GM19463 (cell line): ENCODE measurements at regions not wholly inside any gene's neighbourhood (a gene's known extent, or its start where the extent isn't known, plus 50 kb on each side); places are given as distances from the start of the nearest gene placed in this dataset.
"Not testable (repeated sequence)": the region's sequence is repeated elsewhere in the genome, so short reads cannot be mapped to it uniquely, and the experiment has no call there.

Source experiments
- ATAC-seq: cut with Tn5 transposase; IDR thresholded peaks from one replicate; pipeline ENCODE4 v1.9.1; 2021; ENCODE audit warnings: mild to moderate bottlenecking, moderate library complexity; ENCODE audit not compliant: unreplicated experiment

DNA sequence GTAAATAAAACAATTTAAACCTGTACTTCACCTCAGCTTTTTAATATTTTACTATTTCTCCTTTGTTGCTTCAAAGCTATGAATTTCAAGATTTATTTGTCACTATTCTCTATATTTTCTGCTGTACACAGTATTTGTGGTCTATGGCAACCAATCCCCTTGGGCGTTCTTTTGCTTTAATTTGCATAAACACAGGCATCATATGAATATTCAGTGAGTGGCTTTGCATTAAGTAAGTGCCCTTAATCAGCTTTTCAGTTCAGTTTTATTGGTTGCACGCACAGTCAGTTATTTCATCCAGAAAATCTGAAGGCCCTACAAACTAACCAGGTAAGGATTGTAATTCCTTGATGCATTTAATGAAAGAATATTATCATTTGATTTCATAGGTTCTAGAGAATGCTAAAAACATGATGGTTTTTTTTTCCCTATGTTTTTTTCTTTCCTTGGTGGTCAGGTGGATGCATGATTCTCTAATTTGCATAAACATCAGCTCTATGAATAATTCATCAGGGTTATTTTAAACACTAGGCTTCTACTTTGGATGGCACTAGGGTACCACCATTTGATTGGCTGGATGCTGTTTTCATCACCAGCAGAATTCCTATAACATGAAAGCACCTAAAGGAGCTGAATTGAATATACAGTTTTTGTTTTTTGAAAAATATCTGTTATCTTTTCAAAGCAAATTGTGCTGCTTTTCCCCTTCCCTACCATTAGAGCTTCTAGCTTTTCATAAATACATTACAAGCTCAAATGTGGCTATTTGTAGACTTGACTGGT, 249.2 kb upstream of the CCNH start:
- ATAC-seq, result no peak

DNA sequence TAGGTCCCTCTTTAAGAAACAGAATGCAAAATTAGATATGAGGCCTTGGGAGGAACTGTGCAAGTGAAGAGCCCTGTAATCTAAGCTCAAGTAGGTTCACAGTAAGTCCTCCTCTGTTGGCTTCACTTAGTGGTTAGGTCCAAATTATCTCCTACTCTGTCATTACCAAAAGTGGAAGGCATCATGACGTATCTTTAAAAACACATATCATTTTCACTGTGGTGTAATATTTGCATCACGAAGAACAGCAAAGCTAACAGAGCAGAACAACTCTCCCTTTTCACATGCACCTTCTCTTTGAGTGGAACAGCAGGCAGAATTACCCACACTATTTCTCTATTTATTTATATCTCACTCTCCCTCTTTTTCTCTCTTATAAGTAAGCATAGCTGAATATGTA, 240.5 kb upstream of the CCNH start:
- ATAC-seq, result no peak

- no peak for ATAC-seq
Observed at GRCh38 chr5:87650284-87650683, 237.6 kb upstream of the CCNH start.

DNA sequence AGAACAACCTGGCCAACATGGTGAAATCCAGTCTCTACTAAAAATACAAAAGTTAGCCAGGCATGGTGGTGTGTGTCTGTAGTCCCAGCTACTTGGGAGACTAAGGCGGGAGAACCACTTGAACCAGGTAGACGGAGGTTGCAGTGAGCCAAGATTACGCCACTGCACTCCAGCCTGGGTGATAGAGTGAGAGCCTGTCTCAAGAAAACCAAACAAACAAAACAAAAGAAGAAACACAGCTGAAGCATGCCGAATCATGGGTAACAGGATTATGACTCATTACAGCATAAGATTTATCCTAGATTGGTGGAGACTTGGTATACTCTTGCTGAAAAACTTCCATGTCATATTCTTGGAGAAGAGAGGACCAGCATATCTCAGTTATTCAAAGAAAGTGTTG, 236.7 kb upstream of the CCNH start:
- ATAC-seq, result no peak

DNA sequence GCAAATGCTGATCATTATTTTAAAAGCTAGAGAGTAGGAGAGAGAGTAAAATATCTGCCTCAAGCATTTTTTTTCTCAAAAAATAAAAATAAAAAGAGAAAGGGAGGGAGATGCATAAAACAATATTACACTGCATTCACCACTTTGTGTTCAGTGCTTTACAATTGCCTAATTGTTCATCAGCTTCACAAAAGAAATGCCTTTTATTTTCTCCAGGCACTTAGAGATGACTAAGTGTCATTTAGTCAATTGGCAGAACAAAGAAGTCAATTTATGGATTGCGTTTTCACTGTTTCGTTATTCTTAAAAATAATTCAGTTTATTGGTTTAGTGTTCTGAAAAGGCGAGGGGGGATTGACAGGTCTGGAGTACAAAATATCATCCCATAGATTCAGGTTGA, 232.5 kb upstream of the CCNH start:
- no peak for ATAC-seq

DNA sequence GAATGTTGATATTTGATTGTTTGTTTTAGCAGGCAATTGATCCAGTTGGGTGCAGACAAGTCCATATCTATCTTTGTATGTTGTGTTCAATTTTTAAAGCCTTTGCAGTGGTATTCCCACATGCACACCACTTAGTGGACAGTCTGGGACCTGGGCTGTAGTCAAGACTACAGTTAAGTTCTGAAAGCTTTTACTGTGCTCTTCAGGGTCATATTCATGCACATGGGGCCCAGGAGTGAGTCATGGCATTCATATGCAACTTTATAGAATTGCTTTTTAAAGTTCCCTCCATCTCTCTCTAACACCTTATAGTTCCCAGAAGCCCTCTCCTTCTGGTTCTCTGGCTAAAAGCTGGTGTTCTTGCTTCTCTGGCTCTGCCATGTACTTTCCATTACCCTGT, 228.2 kb upstream of the CCNH start:
- ATAC-seq, result no peak

DNA sequence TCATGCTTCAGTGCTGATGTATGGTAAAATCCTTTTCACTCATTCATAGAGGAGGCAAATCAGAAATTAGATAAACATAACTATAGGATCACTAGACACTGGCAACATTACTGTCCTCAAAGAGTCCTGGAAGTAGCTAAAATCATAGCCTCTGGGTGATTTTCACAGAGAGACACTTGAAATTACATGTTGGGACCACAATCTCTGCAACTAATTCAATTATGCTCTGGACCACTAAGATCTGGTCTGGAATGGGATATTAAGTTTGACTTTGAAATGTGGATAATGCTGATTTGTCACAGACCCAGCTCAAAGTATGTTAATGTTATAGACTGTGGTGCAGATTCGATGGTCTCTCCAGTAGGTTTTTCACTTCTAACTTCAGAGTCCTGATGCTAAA, 214.6 kb upstream of the CCNH start:
- no peak for ATAC-seq

- no peak for ATAC-seq
Observed at GRCh38 chr5:87608385-87608784, 195.7 kb upstream of the CCNH start.

- ATAC-seq, result no peak
Observed at GRCh38 chr5:87605663-87606062, 192.9 kb upstream of the CCNH start.

DNA sequence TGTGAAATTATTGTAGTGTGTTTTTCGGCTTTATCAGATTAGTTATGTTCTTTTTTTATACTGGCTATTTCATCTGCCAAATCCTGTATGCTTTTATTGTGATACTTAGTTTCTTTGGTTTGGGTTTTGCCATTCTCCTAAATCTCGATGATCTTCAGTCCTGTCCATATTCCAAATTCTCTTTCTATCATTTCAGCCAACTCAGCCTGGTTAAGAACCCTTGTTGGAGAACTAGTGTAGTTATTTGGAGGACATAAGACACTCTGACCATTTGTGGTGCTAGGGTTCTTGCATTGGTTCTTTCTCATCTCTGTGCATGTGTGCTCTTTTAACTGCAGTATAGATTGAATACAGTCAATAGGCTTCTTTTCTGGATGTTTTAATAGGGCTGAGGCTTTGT, 187.0 kb upstream of the CCNH start:
- ATAC-seq, result no peak

- ATAC-seq, result no peak
Observed at GRCh38 chr5:87598460-87598859, 185.7 kb upstream of the CCNH start.

DNA sequence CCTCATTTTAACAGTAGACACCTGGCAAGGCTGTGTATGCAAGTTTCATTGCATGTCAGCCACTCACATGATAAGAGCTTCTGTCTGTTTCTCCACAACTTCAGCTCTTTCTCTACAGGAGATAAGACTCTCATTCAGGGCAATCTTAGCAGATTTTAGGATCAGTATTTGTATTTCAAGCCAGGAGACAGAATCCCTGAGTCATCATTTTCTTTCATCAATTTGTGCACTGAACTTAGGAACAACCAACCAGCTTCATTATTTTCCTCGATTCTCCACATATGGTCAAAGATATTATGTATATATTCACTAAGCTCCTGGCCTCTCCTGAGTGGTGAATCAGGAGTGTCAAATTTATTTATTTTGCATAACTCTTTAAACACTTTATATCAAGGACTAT, 181.8 kb upstream of the CCNH start:
- no peak for ATAC-seq

DNA sequence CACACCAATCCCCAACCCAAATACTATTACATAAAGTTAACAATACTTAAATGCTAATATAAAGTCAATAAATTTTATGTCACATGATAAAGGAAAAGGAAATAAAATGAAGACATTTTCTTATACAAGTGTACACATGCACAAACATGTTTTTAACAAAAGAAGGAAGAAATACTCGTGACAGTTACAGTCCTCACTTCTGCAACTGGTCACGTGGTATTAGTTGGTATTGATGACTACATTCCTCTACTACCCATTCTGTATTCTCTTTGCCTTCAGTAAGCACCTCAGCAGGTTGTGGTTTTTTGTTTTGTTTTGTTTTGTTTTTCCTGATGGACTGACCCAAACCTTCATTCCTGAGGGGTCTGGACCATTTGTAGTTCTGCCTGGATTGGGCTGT, 176.9 kb upstream of the CCNH start:
- ATAC-seq, result no peak

DNA sequence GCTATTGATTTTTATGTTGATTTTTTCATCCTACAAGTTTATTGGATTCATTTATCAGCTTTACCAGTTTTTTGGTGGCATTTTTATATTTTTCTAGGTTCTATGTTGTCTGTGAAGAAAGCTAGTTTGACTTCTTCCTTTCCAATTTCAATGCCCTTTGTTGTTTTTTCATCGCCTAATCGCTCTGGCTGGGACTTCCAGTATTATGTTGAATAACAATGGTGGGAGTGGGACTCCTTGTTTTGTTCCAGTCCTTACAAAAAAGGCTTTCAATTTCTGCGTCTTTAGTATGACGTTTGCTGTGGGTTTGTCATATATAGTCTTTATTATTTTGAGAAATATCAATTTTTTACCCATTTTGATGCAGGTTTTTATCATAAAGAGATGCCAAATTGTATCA, 175.6 kb upstream of the CCNH start:
- no peak for ATAC-seq

- not testable (repeated sequence) for ATAC-seq
Observed at GRCh38 chr5:87583704-87584103, 171.0 kb upstream of the CCNH start.

DNA sequence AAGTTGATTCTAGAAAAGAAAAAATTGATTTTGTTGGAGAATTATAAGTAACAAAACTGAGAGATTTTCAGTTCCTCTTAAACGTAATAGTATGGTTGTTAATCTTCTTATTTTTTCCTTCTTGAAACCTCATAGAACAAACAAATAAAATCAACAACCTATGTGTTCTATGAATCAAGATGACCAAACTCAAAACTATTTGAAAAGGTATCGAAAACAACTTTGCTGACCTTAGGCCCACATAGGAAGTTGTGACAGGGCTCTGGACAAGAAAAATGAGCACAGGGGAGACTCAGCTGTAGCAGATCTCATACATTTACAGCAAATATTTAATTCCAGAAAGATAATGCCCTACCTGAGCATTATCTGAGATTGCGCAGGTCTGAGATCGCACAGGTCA, 169.4 kb upstream of the CCNH start:
- ATAC-seq, result no peak

DNA sequence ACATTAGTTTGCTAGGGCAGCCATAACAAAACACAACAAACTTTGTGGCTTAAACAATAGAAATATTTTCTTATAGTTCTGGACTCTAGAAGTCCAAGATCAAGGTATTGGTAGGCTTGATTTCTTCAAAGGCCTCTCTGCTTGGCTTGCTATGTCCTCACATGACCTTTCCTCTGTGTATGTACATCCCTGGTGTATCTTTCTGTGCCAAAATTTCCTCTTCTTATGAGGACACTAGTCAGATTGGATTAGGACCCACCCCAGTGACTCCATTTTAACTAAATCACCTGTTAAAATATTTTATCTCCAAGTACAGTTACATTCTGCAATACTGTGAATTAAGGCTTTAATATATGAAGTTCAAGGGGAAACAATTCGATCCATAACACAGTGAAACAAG, 168.9 kb upstream of the CCNH start:
- ATAC-seq, result no peak

- ATAC-seq, result no peak
Observed at GRCh38 chr5:87579678-87580077, 166.9 kb upstream of the CCNH start.

GRCh38 chr5:87576867-87577266, 164.1 kb upstream of the CCNH start:
- ATAC-seq, result no peak

DNA sequence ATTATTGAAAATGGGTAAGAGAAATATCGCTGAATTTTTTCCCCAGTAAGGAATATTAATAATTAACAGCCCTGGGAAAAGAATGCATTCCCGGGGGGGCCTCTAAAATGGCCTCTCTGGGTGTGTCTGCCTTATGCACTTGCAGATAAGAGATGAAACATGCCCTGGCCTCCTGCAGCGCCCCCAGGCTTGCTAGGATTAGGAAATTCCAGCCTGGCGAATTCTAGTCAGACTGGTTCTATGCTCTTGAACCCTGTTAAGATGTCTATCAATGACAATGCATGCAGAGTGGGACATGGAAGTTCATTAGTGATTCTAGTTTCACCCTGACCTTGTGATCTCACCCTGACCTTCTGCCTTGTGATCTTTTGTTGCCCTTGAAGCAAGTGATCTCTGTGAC, 163.6 kb upstream of the CCNH start:
- not testable (repeated sequence) for ATAC-seq

GRCh38 chr5:87574106-87574505, 161.4 kb upstream of the CCNH start:
- no peak for ATAC-seq

GRCh38 chr5:87572611-87573010, 159.9 kb upstream of the CCNH start:
- ATAC-seq, result no peak

DNA sequence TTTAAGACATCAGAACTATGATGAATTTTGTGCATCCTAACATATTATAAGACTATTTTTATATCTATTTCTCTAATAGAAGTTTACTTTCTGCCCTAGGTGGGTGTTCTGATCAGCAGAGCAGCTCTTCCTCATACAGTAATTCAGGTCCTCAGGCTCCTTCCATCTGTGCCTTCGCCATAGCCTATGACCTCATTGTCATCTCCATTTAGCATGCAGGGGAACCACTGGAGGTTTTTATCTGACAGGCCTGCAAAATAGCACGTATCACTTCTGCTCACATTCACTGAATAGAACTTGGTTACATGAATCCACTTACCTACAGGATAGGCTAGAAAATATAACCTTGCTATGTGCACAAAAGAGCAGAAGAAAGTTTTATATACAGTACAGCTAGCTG, 159.4 kb upstream of the CCNH start:
- no peak for ATAC-seq
